ENCODE measurements at regions not wholly inside any gene's neighbourhood (a gene's known extent, or its start where the extent isn't known, plus 50 kb on each side); places are given as distances from the start of the nearest gene placed in this dataset.
"Not testable (repeated sequence)": the region's sequence is repeated elsewhere in the genome, so short reads cannot be mapped to it uniquely, and the experiment has no call there.

DNA sequence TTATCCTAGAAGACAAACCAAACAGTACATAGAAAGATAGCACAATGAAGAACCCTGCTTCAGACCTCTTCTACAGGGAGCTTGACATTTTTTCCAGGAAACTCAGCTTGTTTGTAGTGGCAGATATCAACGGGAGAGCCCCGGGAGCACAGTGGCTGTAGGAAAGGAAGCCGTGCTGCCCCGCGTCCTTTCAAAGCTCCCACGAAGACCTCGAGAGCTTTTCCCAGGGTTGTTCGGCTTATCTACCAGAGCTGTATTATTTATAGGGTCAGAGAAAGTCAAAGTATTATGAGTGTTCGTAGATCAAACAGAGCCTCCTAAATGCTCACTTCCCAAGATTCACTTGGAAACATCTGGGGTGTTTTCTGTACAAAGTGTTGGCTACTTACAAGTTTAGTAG, 167.1 kb upstream of the COPS8 start:
- in situ Hi-C loops (cut with MboI; ENCODE audit: low pct_ligation_motif_present in 1 of 4, low pct_unique_long_range_greater_than_20kb in 1 of 4, low sequenced_read_pairs in 3 of 4) (no loop called here), intact Hi-C loops (cut with DNase I; ENCODE audit: low total_unique reads) (no loop called here)
- no peak overlapping the region for H3K4me3 ChIP-seq
- H3K36me3 ChIP-seq = no peaks in the 10 kb centered on the region
- no peak overlapping the region for H3K27ac ChIP-seq
- no peaks in the 10 kb centered on the region for H3K9me3 ChIP-seq
- no peaks in the 10 kb centered on the region for H3K27me3 ChIP-seq
- DNase-seq = no peak
- no peaks in the 10 kb centered on the region for H3K4me1 ChIP-seq
- WGBS, 2 donors (ENCODE audit: low coverage in 1 of 2) = 66% methylated on average over 9 of the region's 9 CpGs; no CpG with 5 or more reads in 1 of the 2 donors
- TF ChIP-seq EP300 (IDR thresholded peaks at IDR 0.05; ENCODE audit: low read depth) (no peak), POLR2A (IDR thresholded peaks at IDR 0.05) (no peak), POLR2AphosphoS5 (IDR thresholded peaks at IDR 0.05) (no peak)
- TF ChIP-seq, protein P1, sequence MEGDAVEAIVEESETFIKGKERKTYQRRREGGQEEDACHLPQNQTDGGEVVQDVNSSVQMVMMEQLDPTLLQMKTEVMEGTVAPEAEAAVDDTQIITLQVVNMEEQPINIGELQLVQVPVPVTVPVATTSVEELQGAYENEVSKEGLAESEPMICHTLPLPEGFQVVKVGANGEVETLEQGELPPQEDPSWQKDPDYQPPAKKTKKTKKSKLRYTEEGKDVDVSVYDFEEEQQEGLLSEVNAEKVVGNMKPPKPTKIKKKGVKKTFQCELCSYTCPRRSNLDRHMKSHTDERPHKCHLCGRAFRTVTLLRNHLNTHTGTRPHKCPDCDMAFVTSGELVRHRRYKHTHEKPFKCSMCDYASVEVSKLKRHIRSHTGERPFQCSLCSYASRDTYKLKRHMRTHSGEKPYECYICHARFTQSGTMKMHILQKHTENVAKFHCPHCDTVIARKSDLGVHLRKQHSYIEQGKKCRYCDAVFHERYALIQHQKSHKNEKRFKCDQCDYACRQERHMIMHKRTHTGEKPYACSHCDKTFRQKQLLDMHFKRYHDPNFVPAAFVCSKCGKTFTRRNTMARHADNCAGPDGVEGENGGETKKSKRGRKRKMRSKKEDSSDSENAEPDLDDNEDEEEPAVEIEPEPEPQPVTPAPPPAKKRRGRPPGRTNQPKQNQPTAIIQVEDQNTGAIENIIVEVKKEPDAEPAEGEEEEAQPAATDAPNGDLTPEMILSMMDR (IDR thresholded peaks at IDR 0.05) = no peak

DNA sequence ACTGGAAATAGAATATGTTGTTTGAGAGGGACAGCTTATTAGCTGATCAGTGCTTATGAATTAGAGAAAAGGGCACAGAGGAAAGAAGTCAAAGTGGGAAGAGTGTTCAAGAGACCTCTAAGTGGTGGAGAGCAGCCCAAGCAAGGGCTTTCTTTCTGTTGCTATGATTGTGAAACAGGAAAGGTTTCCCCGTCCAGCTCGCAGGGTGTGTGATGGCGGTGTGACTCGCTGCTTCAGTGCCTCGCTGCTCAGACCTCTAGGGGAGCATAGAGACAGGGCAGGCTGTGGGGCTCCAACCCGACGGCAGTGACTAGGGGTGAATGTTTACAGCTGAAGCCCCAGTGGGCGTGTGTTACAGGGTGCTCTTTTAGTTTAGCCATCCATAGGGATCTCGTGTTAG, 166.5 kb upstream of the COPS8 start:
- no peak for DNase-seq
- no peak overlapping the region for H3K4me3 ChIP-seq
- TF ChIP-seq, protein P1 (IDR thresholded peaks at IDR 0.05) = no peak
- TF ChIP-seq POLR2A (IDR thresholded peaks at IDR 0.05) (no peak), EP300 (IDR thresholded peaks at IDR 0.05; ENCODE audit: low read depth) (no peak)
- no peaks in the 10 kb centered on the region for H3K36me3 ChIP-seq
- 76% methylated on average over 9 of the region's 9 CpGs; no CpG with 5 or more reads in 1 of the 2 donors for WGBS, 2 donors (ENCODE audit: low coverage in 1 of 2)
- H3K27me3 ChIP-seq = no peaks in the 10 kb centered on the region
- H3K27ac ChIP-seq = no peak overlapping the region
- no peaks in the 10 kb centered on the region for H3K4me1 ChIP-seq
- intact Hi-C loops (cut with DNase I; ENCODE audit: low total_unique reads) = no loop called here
- in situ Hi-C loops (cut with MboI; ENCODE audit: low pct_ligation_motif_present in 1 of 4, low pct_unique_long_range_greater_than_20kb in 1 of 4, low sequenced_read_pairs in 3 of 4) = no loop called here
- no peaks in the 10 kb centered on the region for H3K9me3 ChIP-seq

DNA sequence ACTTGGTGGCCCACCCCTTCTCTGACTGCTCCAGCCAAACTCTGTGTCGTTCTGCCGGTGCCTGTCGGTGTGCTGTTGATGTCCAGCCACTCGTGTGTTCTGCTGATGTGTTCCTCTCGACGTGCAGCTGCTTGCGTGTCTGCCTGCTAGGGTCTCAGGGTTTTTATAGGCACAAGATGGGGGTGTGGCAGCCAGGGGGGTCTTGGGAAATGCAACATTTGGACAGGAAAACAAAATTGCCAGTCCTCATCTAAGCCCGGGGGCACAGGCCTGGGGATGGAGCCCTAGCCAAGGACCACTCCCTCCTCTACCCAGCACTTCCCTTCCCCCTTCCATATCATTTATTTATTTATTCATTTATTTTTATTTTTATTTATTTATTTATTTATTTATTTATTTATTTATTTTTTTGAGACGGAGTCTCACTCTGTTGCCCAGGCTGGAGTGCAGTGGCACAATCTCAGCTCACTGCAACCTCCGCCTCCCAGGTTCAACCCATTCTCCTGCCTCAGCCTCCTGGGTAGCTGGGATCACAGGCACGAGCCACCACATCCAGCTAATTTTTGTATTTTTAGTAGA, 165.8 kb upstream of the COPS8 start:
- H3K27me3 ChIP-seq; intact Hi-C loops (cut with DNase I; ENCODE audit: low total_unique reads); DNase-seq; H3K4me1 ChIP-seq; in situ Hi-C loops (cut with MboI; ENCODE audit: low pct_ligation_motif_present in 1 of 4, low pct_unique_long_range_greater_than_20kb in 1 of 4, low sequenced_read_pairs in 3 of 4); H3K4me3 ChIP-seq; H3K27ac ChIP-seq; H3K9me3 ChIP-seq; H3K36me3 ChIP-seq: not testable (repeated sequence)
- 92 to 94% methylated on average over 3 to 11 of the region's 11 CpGs for WGBS, 2 donors (ENCODE audit: low coverage in 1 of 2)

DNA sequence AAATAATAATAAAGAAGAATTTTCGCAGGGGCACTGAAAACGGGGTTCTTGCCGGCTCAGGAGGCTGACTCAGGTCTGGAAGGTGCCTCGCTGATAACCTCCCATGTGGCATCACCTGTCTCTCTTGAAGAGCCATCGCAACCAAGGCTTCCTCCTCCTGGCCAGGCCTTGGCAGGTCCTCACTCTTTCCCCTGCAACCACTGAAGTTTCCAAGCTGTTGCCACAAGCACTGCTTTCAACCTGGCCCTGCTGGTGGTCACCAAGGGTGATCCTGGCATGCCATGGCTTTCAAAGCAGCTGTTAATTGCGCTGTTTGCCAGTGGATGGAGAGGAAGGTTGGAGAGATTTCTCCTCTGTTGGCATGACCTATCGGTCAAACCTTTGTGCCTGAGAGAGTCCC, 163.6 kb upstream of the COPS8 start:
- Histone ChIP-seq H3K9me3 (no peaks in the 10 kb centered on the region), H3K27me3 (no peaks in the 10 kb centered on the region), H3K36me3 (no peaks in the 10 kb centered on the region), H3K4me3 (no peak overlapping the region), H3K27ac (no peak overlapping the region), H3K4me1 (peaks cover 0 to 2% (median 0%) of the 10 kb centered on the region in 4 donors)
- TF ChIP-seq POLR2A (IDR thresholded peaks at IDR 0.05) (no peak), POLR2AphosphoS5 (IDR thresholded peaks at IDR 0.05) (no peak), EP300 (IDR thresholded peaks at IDR 0.05; ENCODE audit: low read depth) (no peak)
- TF ChIP-seq, protein P1 (IDR thresholded peaks at IDR 0.05) = no peak
- in situ Hi-C loops (cut with MboI; ENCODE audit: low pct_ligation_motif_present in 1 of 4, low pct_unique_long_range_greater_than_20kb in 1 of 4, low sequenced_read_pairs in 3 of 4) = no loop called here
- DNase-seq = no peak
- 97 to 100% methylated on average over 1 to 7 of the region's 7 CpGs for WGBS, 2 donors (ENCODE audit: low coverage in 1 of 2)
- intact Hi-C loops (cut with DNase I; ENCODE audit: low total_unique reads) = no loop called here
